ENCODE measurements at regions not wholly inside any gene's neighbourhood (a gene's known extent, or its start where the extent isn't known, plus 50 kb on each side); places are given as distances from the start of the nearest gene placed in this dataset.
"Not testable (repeated sequence)": the region's sequence is repeated elsewhere in the genome, so short reads cannot be mapped to it uniquely, and the experiment has no call there.

- peaks cover 6% of the 10 kb centered on the region for H3K9me3 Mint-ChIP-seq (ENCODE audit: low read depth)
- ATAC-seq: no peak
- no peaks in the 10 kb centered on the region for H3K4me1 Mint-ChIP-seq
- no peak overlapping the region for H3K4me3 Mint-ChIP-seq
- intact Hi-C loops (cut with DNase I, micrococcal nuclease): no loop called here
- H3K27me3 Mint-ChIP-seq: no peaks in the 10 kb centered on the region
- POLR2A ChIA-PET: no interaction called here
- no peak for DNase-seq
- H3K36me3 Mint-ChIP-seq (ENCODE audit: low read depth): no peaks in the 10 kb centered on the region
- H3K27ac Mint-ChIP-seq: no peak overlapping the region
- CTCF ChIA-PET: no interaction called here
Observed at GRCh38 chr6:49025273-49026240, 437.5 kb downstream of the MMUT start.

- DNase-seq (no peak), ATAC-seq (no peak)
- H3K36me3 Mint-ChIP-seq (ENCODE audit: low read depth): no peaks in the 10 kb centered on the region
- ChIA-PET POLR2A (no interaction called here), CTCF (no interaction called here)
- intact Hi-C loops (cut with DNase I, micrococcal nuclease): no loop called here
- H3K27me3 Mint-ChIP-seq: no peaks in the 10 kb centered on the region
- H3K27ac Mint-ChIP-seq: no peak overlapping the region
- no peaks in the 10 kb centered on the region for H3K4me1 Mint-ChIP-seq
- peaks cover 2% of the 10 kb centered on the region for H3K9me3 Mint-ChIP-seq (ENCODE audit: low read depth)
- no peak overlapping the region for H3K4me3 Mint-ChIP-seq
Observed at GRCh38 chr6:49004801-49005200, 458.3 kb downstream of the MMUT start.

GRCh38 chr6:49003348-49003747 lies 459.7 kb downstream of the MMUT start:
- Mint-ChIP-seq H3K9me3 (ENCODE audit: low read depth) (peaks cover 2% of the 10 kb centered on the region), H3K27me3 (no peaks in the 10 kb centered on the region), H3K4me3 (no peak overlapping the region), H3K4me1 (no peaks in the 10 kb centered on the region), H3K27ac (no peak overlapping the region), H3K36me3 (ENCODE audit: low read depth) (no peaks in the 10 kb centered on the region)
- DNase-seq (no peak), ATAC-seq (no peak)
- POLR2A ChIA-PET: no interaction called here
- CTCF ChIA-PET: no interaction called here
- intact Hi-C loops (cut with DNase I, micrococcal nuclease): no loop called here

GRCh38 chr6:49001856-49002541 lies 461.1 kb downstream of the MMUT start:
- no peaks in the 10 kb centered on the region for H3K4me1 Mint-ChIP-seq
- H3K27ac Mint-ChIP-seq: no peak overlapping the region
- intact Hi-C loops (cut with DNase I, micrococcal nuclease): no loop called here
- no peaks in the 10 kb centered on the region for H3K9me3 Mint-ChIP-seq (ENCODE audit: low read depth)
- DNase-seq (no peak), ATAC-seq (no peak)
- ChIA-PET CTCF (no interaction called here), POLR2A (no interaction called here)
- no peaks in the 10 kb centered on the region for H3K27me3 Mint-ChIP-seq
- H3K36me3 Mint-ChIP-seq (ENCODE audit: low read depth): no peaks in the 10 kb centered on the region
- no peak overlapping the region for H3K4me3 Mint-ChIP-seq

- Mint-ChIP-seq H3K4me1 (no peaks in the 10 kb centered on the region), H3K4me3 (no peak overlapping the region), H3K27ac (no peak overlapping the region), H3K27me3 (no peaks in the 10 kb centered on the region), H3K36me3 (ENCODE audit: low read depth) (no peaks in the 10 kb centered on the region), H3K9me3 (ENCODE audit: low read depth) (no peaks in the 10 kb centered on the region)
- CTCF ChIA-PET: no interaction called here
- DNase-seq: no peak
- intact Hi-C loops (cut with DNase I, micrococcal nuclease): no loop called here
- no peak for ATAC-seq
- POLR2A ChIA-PET: no interaction called here
Observed at GRCh38 chr6:48998574-48998973, 464.5 kb downstream of the MMUT start.

GRCh38 chr6:48996461-48997119 lies 466.5 kb downstream of the MMUT start:
- Mint-ChIP-seq H3K27ac (no peak overlapping the region), H3K4me3 (no peak overlapping the region), H3K27me3 (no peaks in the 10 kb centered on the region), H3K36me3 (ENCODE audit: low read depth) (no peaks in the 10 kb centered on the region), H3K9me3 (ENCODE audit: low read depth) (no peaks in the 10 kb centered on the region), H3K4me1 (no peaks in the 10 kb centered on the region)
- intact Hi-C loops (cut with DNase I, micrococcal nuclease): no loop called here
- ATAC-seq: no peak
- ChIA-PET CTCF (no interaction called here), POLR2A (no interaction called here)
- DNase-seq: no peak

GRCh38 chr6:48994811-48995210 lies 468.2 kb downstream of the MMUT start:
- Mint-ChIP-seq H3K36me3 (ENCODE audit: low read depth) (no peaks in the 10 kb centered on the region), H3K9me3 (ENCODE audit: low read depth) (no peaks in the 10 kb centered on the region), H3K27me3 (no peaks in the 10 kb centered on the region), H3K27ac (no peak overlapping the region), H3K4me3 (no peak overlapping the region), H3K4me1 (no peaks in the 10 kb centered on the region)
- intact Hi-C loops (cut with DNase I, micrococcal nuclease): no loop called here
- ChIA-PET POLR2A (no interaction called here), CTCF (no interaction called here)
- no peak for ATAC-seq
- DNase-seq: no peak

- Mint-ChIP-seq H3K27ac (no peak overlapping the region), H3K27me3 (no peaks in the 10 kb centered on the region), H3K36me3 (ENCODE audit: low read depth) (no peaks in the 10 kb centered on the region), H3K4me1 (no peaks in the 10 kb centered on the region), H3K4me3 (no peak overlapping the region), H3K9me3 (ENCODE audit: low read depth) (peaks cover 3% of the 10 kb centered on the region)
- POLR2A ChIA-PET: no interaction called here
- DNase-seq: no peak
- CTCF ChIA-PET: no interaction called here
- no peak for ATAC-seq
- intact Hi-C loops (cut with DNase I, micrococcal nuclease): no loop called here
Observed at GRCh38 chr6:48990739-48991138, 472.3 kb downstream of the MMUT start.

GRCh38 chr6:48986845-48987244 lies 476.2 kb downstream of the MMUT start:
- ChIA-PET CTCF (no interaction called here), POLR2A (no interaction called here)
- no peak overlapping the region for H3K4me3 Mint-ChIP-seq

GRCh38 chr6:48986105-48986504 lies 476.9 kb downstream of the MMUT start:
- Mint-ChIP-seq H3K27me3 (no peaks in the 10 kb centered on the region), H3K4me1 (no peaks in the 10 kb centered on the region), H3K36me3 (ENCODE audit: low read depth) (no peaks in the 10 kb centered on the region), H3K9me3 (ENCODE audit: low read depth) (peaks cover 7% of the 10 kb centered on the region), H3K27ac (no peak overlapping the region), H3K4me3 (no peak overlapping the region)
- ChIA-PET CTCF (no interaction called here), POLR2A (no interaction called here)
- DNase-seq (no peak), ATAC-seq (no peak)
- intact Hi-C loops (cut with DNase I, micrococcal nuclease): no loop called here

More at GRCh38 chr6:48986845-48987244, 476.2 kb downstream of the MMUT start:
- Mint-ChIP-seq H3K27ac (no peak overlapping the region), H3K36me3 (ENCODE audit: low read depth) (no peaks in the 10 kb centered on the region), H3K4me1 (no peaks in the 10 kb centered on the region), H3K9me3 (ENCODE audit: low read depth) (peaks cover 7% of the 10 kb centered on the region), H3K27me3 (no peaks in the 10 kb centered on the region)
- intact Hi-C loops (cut with DNase I, micrococcal nuclease): no loop called here
- ATAC-seq (no peak), DNase-seq (no peak)

GRCh38 chr6:48985025-48985424 lies 478.0 kb downstream of the MMUT start:
- no peak overlapping the region for H3K27ac Mint-ChIP-seq
- H3K4me3 Mint-ChIP-seq: no peak overlapping the region
- no peaks in the 10 kb centered on the region for H3K36me3 Mint-ChIP-seq (ENCODE audit: low read depth)
- intact Hi-C loops (cut with DNase I, micrococcal nuclease): no loop called here
- DNase-seq (no peak), ATAC-seq (no peak)
- H3K27me3 Mint-ChIP-seq: no peaks in the 10 kb centered on the region
- CTCF ChIA-PET: no interaction called here
- H3K4me1 Mint-ChIP-seq: no peaks in the 10 kb centered on the region
- POLR2A ChIA-PET: no interaction called here
- peaks cover 7% of the 10 kb centered on the region for H3K9me3 Mint-ChIP-seq (ENCODE audit: low read depth)

- H3K4me1 Mint-ChIP-seq; H3K4me3 Mint-ChIP-seq; H3K27ac Mint-ChIP-seq; intact Hi-C loops (cut with DNase I, micrococcal nuclease); ATAC-seq; H3K36me3 Mint-ChIP-seq (ENCODE audit: low read depth); DNase-seq; POLR2A ChIA-PET; H3K9me3 Mint-ChIP-seq (ENCODE audit: low read depth); CTCF ChIA-PET; H3K27me3 Mint-ChIP-seq: not testable (repeated sequence)
Observed at GRCh38 chr6:48983968-48984367, 479.1 kb downstream of the MMUT start.

Data from activated CD4-positive, alpha-beta T cell treated with anti-CD3 and anti-CD28 coated beads for 36 hours (primary cell).